ENCODE measurements at regions not wholly inside any gene's neighbourhood (a gene's known extent, or its start where the extent isn't known, plus 50 kb on each side); places are given as distances from the start of the nearest gene placed in this dataset.
"Not testable (repeated sequence)": the region's sequence is repeated elsewhere in the genome, so short reads cannot be mapped to it uniquely, and the experiment has no call there.

GRCh38 chr17:21470422-21470821, 94.3 kb downstream of the KCNJ12 start:
- H3K9me3 Mint-ChIP-seq; H3K36me3 Mint-ChIP-seq (ENCODE audit: low read depth); H3K4me1 Mint-ChIP-seq (ENCODE audit: low read depth); H3K27ac Mint-ChIP-seq; intact Hi-C loops (cut with micrococcal nuclease); H3K4me3 Mint-ChIP-seq: not testable (repeated sequence)
- H3K27me3 Mint-ChIP-seq, result peaks cover 17% of the 10 kb centered on the region

GRCh38 chr17:21470861-21471260, 94.7 kb downstream of the KCNJ12 start:
- no peak overlapping the region for H3K4me3 Mint-ChIP-seq
- no peaks in the 10 kb centered on the region for H3K4me1 Mint-ChIP-seq (ENCODE audit: low read depth)
- no peak overlapping the region for H3K27ac Mint-ChIP-seq
- peaks cover 17% of the 10 kb centered on the region for H3K27me3 Mint-ChIP-seq
- no peaks in the 10 kb centered on the region for H3K36me3 Mint-ChIP-seq (ENCODE audit: low read depth)
- H3K9me3 Mint-ChIP-seq, result no peaks in the 10 kb centered on the region
- intact Hi-C loops (cut with micrococcal nuclease), result no loop called here

GRCh38 chr17:21474815-21475214, 98.7 kb downstream of the KCNJ12 start:
- no peaks in the 10 kb centered on the region for H3K4me1 Mint-ChIP-seq (ENCODE audit: low read depth)
- intact Hi-C loops (cut with micrococcal nuclease), result no loop called here
- no peak overlapping the region for H3K4me3 Mint-ChIP-seq
- H3K27ac Mint-ChIP-seq, result no peak overlapping the region
- peaks cover 9% of the 10 kb centered on the region for H3K27me3 Mint-ChIP-seq
- peaks cover 25% of the 10 kb centered on the region for H3K9me3 Mint-ChIP-seq
- no peaks in the 10 kb centered on the region for H3K36me3 Mint-ChIP-seq (ENCODE audit: low read depth)

GRCh38 chr17:21475571-21475970, 99.4 kb downstream of the KCNJ12 start:
- intact Hi-C loops (cut with micrococcal nuclease), result no loop called here
- Mint-ChIP-seq H3K4me3 (no peak overlapping the region), H3K9me3 (peaks cover 25% of the 10 kb centered on the region), H3K4me1 (ENCODE audit: low read depth) (no peaks in the 10 kb centered on the region), H3K27me3 (peaks cover 12% of the 10 kb centered on the region), H3K36me3 (ENCODE audit: low read depth) (no peaks in the 10 kb centered on the region), H3K27ac (no peak overlapping the region)

GRCh38 chr17:21476867-21477266, 100.7 kb downstream of the KCNJ12 start:
- intact Hi-C loops (cut with micrococcal nuclease), result no loop called here
- H3K9me3 Mint-ChIP-seq, result peaks cover 25% of the 10 kb centered on the region
- H3K27ac Mint-ChIP-seq, result no peak overlapping the region
- H3K4me3 Mint-ChIP-seq, result no peak overlapping the region
- H3K4me1 Mint-ChIP-seq (ENCODE audit: low read depth), result no peaks in the 10 kb centered on the region
- H3K36me3 Mint-ChIP-seq (ENCODE audit: low read depth), result no peaks in the 10 kb centered on the region
- peaks cover 14% of the 10 kb centered on the region for H3K27me3 Mint-ChIP-seq

GRCh38 chr17:21482189-21482865, 106.2 kb downstream of the KCNJ12 start:
- H3K9me3 Mint-ChIP-seq, result peaks cover 20% of the 10 kb centered on the region
- H3K4me1 Mint-ChIP-seq (ENCODE audit: low read depth), result no peaks in the 10 kb centered on the region
- peaks cover 25% of the 10 kb centered on the region for H3K27me3 Mint-ChIP-seq
- intact Hi-C loops (cut with micrococcal nuclease), result no loop called here
- no peak overlapping the region for H3K4me3 Mint-ChIP-seq
- H3K27ac Mint-ChIP-seq, result no peak overlapping the region
- no peaks in the 10 kb centered on the region for H3K36me3 Mint-ChIP-seq (ENCODE audit: low read depth)

GRCh38 chr17:21488043-21488442, 111.9 kb downstream of the KCNJ12 start:
- H3K27me3 Mint-ChIP-seq, result peaks cover 16% of the 10 kb centered on the region
- H3K27ac Mint-ChIP-seq; H3K4me3 Mint-ChIP-seq; intact Hi-C loops (cut with micrococcal nuclease); H3K36me3 Mint-ChIP-seq (ENCODE audit: low read depth); H3K9me3 Mint-ChIP-seq; H3K4me1 Mint-ChIP-seq (ENCODE audit: low read depth): not testable (repeated sequence)

GRCh38 chr17:21493993-21494392, 117.8 kb downstream of the KCNJ12 start:
- no peak overlapping the region for H3K27ac Mint-ChIP-seq
- intact Hi-C loops (cut with micrococcal nuclease), result no loop called here
- no peaks in the 10 kb centered on the region for H3K9me3 Mint-ChIP-seq
- H3K4me1 Mint-ChIP-seq (ENCODE audit: low read depth), result no peaks in the 10 kb centered on the region
- no peaks in the 10 kb centered on the region for H3K36me3 Mint-ChIP-seq (ENCODE audit: low read depth)
- peaks cover 6% of the 10 kb centered on the region for H3K27me3 Mint-ChIP-seq
- no peak overlapping the region for H3K4me3 Mint-ChIP-seq

- H3K27ac Mint-ChIP-seq, result no peak overlapping the region
- intact Hi-C loops (cut with micrococcal nuclease), result no loop called here
- H3K4me3 Mint-ChIP-seq, result no peak overlapping the region
- H3K4me1 Mint-ChIP-seq (ENCODE audit: low read depth), result no peaks in the 10 kb centered on the region
- peaks cover 9% of the 10 kb centered on the region for H3K27me3 Mint-ChIP-seq
- H3K36me3 Mint-ChIP-seq (ENCODE audit: low read depth), result no peaks in the 10 kb centered on the region
- H3K9me3 Mint-ChIP-seq, result no peaks in the 10 kb centered on the region
Observed at GRCh38 chr17:21495281-21495680, 119.1 kb downstream of the KCNJ12 start.

- Mint-ChIP-seq H3K9me3 (no peaks in the 10 kb centered on the region), H3K36me3 (ENCODE audit: low read depth) (no peaks in the 10 kb centered on the region), H3K4me3 (no peak overlapping the region), H3K4me1 (ENCODE audit: low read depth) (no peaks in the 10 kb centered on the region), H3K27ac (no peak overlapping the region), H3K27me3 (peaks cover 9% of the 10 kb centered on the region)
- intact Hi-C loops (cut with micrococcal nuclease), result no loop called here
Observed at GRCh38 chr17:21500064-21500463, 123.9 kb downstream of the KCNJ12 start.

- H3K36me3 Mint-ChIP-seq (ENCODE audit: low read depth); H3K9me3 Mint-ChIP-seq; H3K27ac Mint-ChIP-seq; H3K4me3 Mint-ChIP-seq; H3K27me3 Mint-ChIP-seq; intact Hi-C loops (cut with micrococcal nuclease); H3K4me1 Mint-ChIP-seq (ENCODE audit: low read depth): not testable (repeated sequence)
Observed at GRCh38 chr17:21501927-21502700, 126.0 kb downstream of the KCNJ12 start.

GRCh38 chr17:21505819-21506815, 130.0 kb downstream of the KCNJ12 start:
- intact Hi-C loops (cut with micrococcal nuclease), result no loop called here
- Mint-ChIP-seq H3K4me1 (ENCODE audit: low read depth) (peaks cover 19% of the 10 kb centered on the region), H3K36me3 (ENCODE audit: low read depth) (no peaks in the 10 kb centered on the region), H3K4me3 (no peak overlapping the region), H3K27ac (no peak overlapping the region), H3K27me3 (peaks cover 17% of the 10 kb centered on the region), H3K9me3 (no peaks in the 10 kb centered on the region)

- Mint-ChIP-seq H3K27ac (peak overlapping the region; percentile 32), H3K27me3 (peaks cover 30% of the 10 kb centered on the region), H3K4me1 (ENCODE audit: low read depth) (peaks cover 31% of the 10 kb centered on the region)
- H3K36me3 Mint-ChIP-seq (ENCODE audit: low read depth); H3K9me3 Mint-ChIP-seq; H3K4me3 Mint-ChIP-seq; intact Hi-C loops (cut with micrococcal nuclease): not testable (repeated sequence)
Observed at GRCh38 chr17:21507806-21508205, 131.6 kb downstream of the KCNJ12 start.

GRCh38 chr17:21508211-21508610, 132.1 kb downstream of the KCNJ12 start:
- Mint-ChIP-seq H3K36me3 (ENCODE audit: low read depth) (no peaks in the 10 kb centered on the region), H3K4me3 (no peak overlapping the region), H3K4me1 (ENCODE audit: low read depth) (peaks cover 31% of the 10 kb centered on the region), H3K27me3 (peaks cover 31% of the 10 kb centered on the region), H3K9me3 (no peaks in the 10 kb centered on the region), H3K27ac (peak overlapping the region; percentile 32)
- intact Hi-C loops (cut with micrococcal nuclease), result no loop called here
